Activated naive CD4-positive, alpha-beta T cell treated with anti-CD3 and anti-CD28 coated beads for 36 hours (primary cell): ENCODE measurements at regions not wholly inside any gene's neighbourhood (a gene's known extent, or its start where the extent isn't known, plus 50 kb on each side); places are given as distances from the start of the nearest gene placed in this dataset.

Experiments used
- CTCF ChIA-PET: fragments of 350-600 bp; sonication (Branson Sonifier 250); formaldehyde crosslinking; loops from one replicate; lab custom pipeline; 2021; ENCODE audit warnings: antibody characterized with exemption; lab: Charles Lee
- DNase-seq: peaks from one replicate; pipeline ENCODE4 v3.0.0-alpha.2; 2020
- H3K27ac Mint-ChIP-seq: one replicate; pipeline ENCODE4 v1.8.0; 2021; ENCODE audit warnings: mild to moderate bottlenecking, mixed read lengths
- H3K27me3 Mint-ChIP-seq: one replicate; pipeline ENCODE4 v1.8.0; 2021; ENCODE audit warnings: low read depth, mixed read lengths
- H3K36me3 Mint-ChIP-seq: one replicate; pipeline ENCODE4 v1.8.0; 2021; ENCODE audit warnings: low read depth, mixed read lengths
- H3K4me1 Mint-ChIP-seq: one replicate; pipeline ENCODE4 v1.8.0; 2021; ENCODE audit warnings: low read depth, mixed read lengths
- H3K4me3 Mint-ChIP-seq: one replicate; pipeline ENCODE4 v1.8.0; 2021; ENCODE audit warnings: mild to moderate bottlenecking, moderate library complexity, mixed read lengths
- H3K9me3 Mint-ChIP-seq: one replicate; pipeline ENCODE4 v1.8.0; 2021; ENCODE audit warnings: mixed read lengths
- intact Hi-C: fragments of 100-400 bp; cut with micrococcal nuclease; formaldehyde crosslinking; loops from one replicate; pipeline ENCODE4 v1.15.1; 2023

GRCh38 chr20:24755411-24755922 is 193.6 kb upstream of the CST7 start:
- no peak overlapping the region for H3K4me3 Mint-ChIP-seq

GRCh38 chr20:24756292-24757025 is 192.6 kb upstream of the CST7 start:
- CTCF ChIA-PET = interaction anchor here (0.6 kb wide), 1 partner anchor 223 kb away, joined by 3 read pairs; no protein-coding TSS in a partner anchor
- Mint-ChIP-seq H3K9me3 (peaks cover 2% of the 10 kb centered on the region), H3K27me3 (peaks cover 3% of the 10 kb centered on the region), H3K4me3 (no peak overlapping the region), H3K4me1 (peaks cover 4% of the 10 kb centered on the region), H3K27ac (no peak overlapping the region), H3K36me3 (no peaks in the 10 kb centered on the region)
- intact Hi-C loops = loop anchor here (10.0 kb wide), 1 partner anchor 62 kb away; no protein-coding TSS in a partner anchor
- DNase-seq = no peak

More at GRCh38 chr20:24755411-24755922, 193.6 kb upstream of the CST7 start:
- Mint-ChIP-seq H3K27ac (no peak overlapping the region), H3K27me3 (peaks cover 3% of the 10 kb centered on the region), H3K4me1 (peaks cover 4% of the 10 kb centered on the region), H3K36me3 (no peaks in the 10 kb centered on the region), H3K9me3 (no peaks in the 10 kb centered on the region)
- intact Hi-C loops = loop anchor here (10.0 kb wide), 1 partner anchor 61 kb away; no protein-coding TSS in a partner anchor
- CTCF ChIA-PET = no interaction called here
- DNase-seq = no peak

GRCh38 chr20:24761220-24762065 is 187.6 kb upstream of the CST7 start:
- Mint-ChIP-seq H3K27ac (no peak overlapping the region), H3K4me3 (no peak overlapping the region), H3K4me1 (no peaks in the 10 kb centered on the region), H3K36me3 (no peaks in the 10 kb centered on the region), H3K9me3 (peaks cover 2% of the 10 kb centered on the region), H3K27me3 (peaks cover 12% of the 10 kb centered on the region)
- CTCF ChIA-PET = no interaction called here
- no peak for DNase-seq
- intact Hi-C loops = no loop called here

GRCh38 chr20:24762371-24762770 is 186.7 kb upstream of the CST7 start:
- H3K4me1 Mint-ChIP-seq = no peaks in the 10 kb centered on the region
- peaks cover 9% of the 10 kb centered on the region for H3K27me3 Mint-ChIP-seq
- peaks cover 2% of the 10 kb centered on the region for H3K9me3 Mint-ChIP-seq
- no peaks in the 10 kb centered on the region for H3K36me3 Mint-ChIP-seq
- no peak overlapping the region for H3K4me3 Mint-ChIP-seq
- DNase-seq = no peak
- CTCF ChIA-PET = no interaction called here
- no peak overlapping the region for H3K27ac Mint-ChIP-seq
- intact Hi-C loops = no loop called here

GRCh38 chr20:24762791-24763350 is 186.2 kb upstream of the CST7 start:
- CTCF ChIA-PET = no interaction called here
- intact Hi-C loops = no loop called here
- no peak for DNase-seq
- Mint-ChIP-seq H3K36me3 (no peaks in the 10 kb centered on the region), H3K27ac (no peak overlapping the region), H3K4me3 (no peak overlapping the region), H3K4me1 (no peaks in the 10 kb centered on the region), H3K9me3 (peaks cover 2% of the 10 kb centered on the region), H3K27me3 (peaks cover 9% of the 10 kb centered on the region)

GRCh38 chr20:24763386-24764026 is 185.6 kb upstream of the CST7 start:
- CTCF ChIA-PET = no interaction called here
- Mint-ChIP-seq H3K4me1 (no peaks in the 10 kb centered on the region), H3K36me3 (no peaks in the 10 kb centered on the region), H3K27ac (no peak overlapping the region), H3K4me3 (no peak overlapping the region), H3K27me3 (peaks cover 9% of the 10 kb centered on the region), H3K9me3 (peaks cover 2% of the 10 kb centered on the region)
- intact Hi-C loops = no loop called here
- DNase-seq = no peak

- Mint-ChIP-seq H3K9me3 (peaks cover 2% of the 10 kb centered on the region), H3K4me1 (no peaks in the 10 kb centered on the region), H3K4me3 (no peak overlapping the region), H3K27ac (no peak overlapping the region), H3K27me3 (peaks cover 9% of the 10 kb centered on the region), H3K36me3 (no peaks in the 10 kb centered on the region)
- DNase-seq = no peak
- CTCF ChIA-PET = no interaction called here
- intact Hi-C loops = no loop called here
Measured at GRCh38 chr20:24764027-24764793, 184.9 kb upstream of the CST7 start.

- CTCF ChIA-PET = interaction anchor here (0.6 kb wide), 1 partner anchor 11 kb away, joined by 3 read pairs; no protein-coding TSS in a partner anchor
- DNase-seq = no peak
- Mint-ChIP-seq H3K4me3 (no peak overlapping the region), H3K27me3 (peaks cover 9% of the 10 kb centered on the region), H3K4me1 (no peaks in the 10 kb centered on the region), H3K9me3 (peaks cover 2% of the 10 kb centered on the region), H3K27ac (no peak overlapping the region), H3K36me3 (no peaks in the 10 kb centered on the region)
- intact Hi-C loops = no loop called here
Measured at GRCh38 chr20:24764794-24765202, 184.3 kb upstream of the CST7 start.

GRCh38 chr20:24765316-24766142 is 183.5 kb upstream of the CST7 start:
- Mint-ChIP-seq H3K27me3 (peaks cover 9% of the 10 kb centered on the region), H3K36me3 (no peaks in the 10 kb centered on the region), H3K4me1 (no peaks in the 10 kb centered on the region), H3K4me3 (no peak overlapping the region), H3K27ac (no peak overlapping the region), H3K9me3 (peaks cover 2% of the 10 kb centered on the region)
- CTCF ChIA-PET = interaction anchor here (0.6 kb wide), 1 partner anchor 12 kb away, joined by 3 read pairs; no protein-coding TSS in a partner anchor
- intact Hi-C loops = no loop called here
- no peak for DNase-seq

GRCh38 chr20:24766143-24766527 is 182.9 kb upstream of the CST7 start:
- Mint-ChIP-seq H3K36me3 (no peaks in the 10 kb centered on the region), H3K27me3 (peaks cover 13% of the 10 kb centered on the region), H3K9me3 (no peaks in the 10 kb centered on the region), H3K4me3 (no peak overlapping the region), H3K27ac (no peak overlapping the region), H3K4me1 (no peaks in the 10 kb centered on the region)
- intact Hi-C loops = no loop called here
- DNase-seq = no peak
- CTCF ChIA-PET = no interaction called here
